NT2/D1 (cell line): ENCODE measurements at regions not wholly inside any gene's neighbourhood (a gene's known extent, or its start where the extent isn't known, plus 50 kb on each side); places are given as distances from the start of the nearest gene placed in this dataset.

Experiments used
- SUZ12 ChIP-seq: IDR thresholded peaks from 2 replicates; pipeline ENCODE4 v1.6.1; 2011; ENCODE audit not compliant: insufficient read length, insufficient read depth; ENCODE audit errors: extremely low read depth
- ZNF274 ChIP-seq: IDR thresholded peaks from 2 replicates; pipeline ENCODE4 v1.6.1; 2011; ENCODE audit warnings: mild to moderate bottlenecking, low read depth, low read length

GRCh38 chr18:46322941-46323340 lies 218.8 kb downstream of the HAUS1 start:
- TF ChIP-seq SUZ12 = no peak
- TF ChIP-seq ZNF274 = no peak
